Adipocyte (in vitro differentiated cells): ENCODE measurements at regions not wholly inside any gene's neighbourhood (a gene's known extent, or its start where the extent isn't known, plus 50 kb on each side); places are given as distances from the start of the nearest gene placed in this dataset.

ENCODE experiments used
- DNase-seq: peaks from one replicate; pipeline ENCODE4 v3.0.0-alpha.2; 2015; ENCODE audit warnings: low read depth
- H3K27me3 ChIP-seq: replicated peaks from 2 replicates; pipeline ENCODE4 v1.7.0; 2013; ENCODE audit warnings: mild to moderate bottlenecking, low read length, moderate library complexity; ENCODE audit not compliant: control insufficient read depth, insufficient read depth
- H3K36me3 ChIP-seq: 2 replicates; pipeline ENCODE4 v1.7.0; 2013; ENCODE audit warnings: low read length, mild to moderate bottlenecking, moderate library complexity; ENCODE audit not compliant: control insufficient read depth, insufficient read depth, severe bottlenecking
- H3K4me1 ChIP-seq: 2 replicates; pipeline ENCODE4 v1.7.0; 2013; ENCODE audit warnings: mild to moderate bottlenecking, low read length, moderate library complexity; ENCODE audit not compliant: control insufficient read depth, insufficient read depth
- H3K4me3 ChIP-seq: 2 replicates; pipeline ENCODE4 v1.7.0; 2013; ENCODE audit warnings: mild to moderate bottlenecking, low read length, moderate library complexity
- H3K9ac ChIP-seq: 2 replicates; pipeline ENCODE4 v1.7.0; 2013; ENCODE audit warnings: mild to moderate bottlenecking, low read length, moderate library complexity
- H3K9me3 ChIP-seq: 2 replicates; pipeline ENCODE4 v1.7.0; 2013; ENCODE audit warnings: mild to moderate bottlenecking, low read length, moderate library complexity; ENCODE audit not compliant: control insufficient read depth

GRCh38 chr1:36717431-36717830 lies 234.7 kb upstream of the CSF3R start:
- no peak overlapping the region for H3K4me3 ChIP-seq
- H3K9me3 ChIP-seq: no peaks in the 10 kb centered on the region
- no peaks in the 10 kb centered on the region for H3K36me3 ChIP-seq
- no peak for DNase-seq
- peaks cover 29% of the 10 kb centered on the region for H3K27me3 ChIP-seq
- H3K4me1 ChIP-seq: peaks cover 3% of the 10 kb centered on the region
- no peak overlapping the region for H3K9ac ChIP-seq

GRCh38 chr1:36715797-36716196 lies 233.1 kb upstream of the CSF3R start:
- no peak overlapping the region for H3K9ac ChIP-seq
- no peak for DNase-seq
- H3K4me3 ChIP-seq: no peak overlapping the region
- H3K9me3 ChIP-seq: no peaks in the 10 kb centered on the region
- H3K4me1 ChIP-seq: peaks cover 3% of the 10 kb centered on the region
- peaks cover 38% of the 10 kb centered on the region for H3K27me3 ChIP-seq
- no peaks in the 10 kb centered on the region for H3K36me3 ChIP-seq

- no peaks in the 10 kb centered on the region for H3K36me3 ChIP-seq
- peaks cover 40% of the 10 kb centered on the region for H3K27me3 ChIP-seq
- H3K9me3 ChIP-seq: no peaks in the 10 kb centered on the region
- H3K4me1 ChIP-seq: peaks cover 3% of the 10 kb centered on the region
- no peak overlapping the region for H3K9ac ChIP-seq
- DNase-seq: no peak
- no peak overlapping the region for H3K4me3 ChIP-seq
Measured at GRCh38 chr1:36714301-36714700, 231.6 kb upstream of the CSF3R start.

GRCh38 chr1:36711480-36711879 lies 228.8 kb upstream of the CSF3R start:
- H3K9ac ChIP-seq: no peak overlapping the region
- H3K4me3 ChIP-seq: no peak overlapping the region
- H3K9me3 ChIP-seq: no peaks in the 10 kb centered on the region
- no peak for DNase-seq
- H3K27me3 ChIP-seq: peaks cover 48% of the 10 kb centered on the region
- no peaks in the 10 kb centered on the region for H3K36me3 ChIP-seq
- peaks cover 3% of the 10 kb centered on the region for H3K4me1 ChIP-seq

GRCh38 chr1:36710951-36711350 lies 228.2 kb upstream of the CSF3R start:
- Histone ChIP-seq H3K9ac (no peak overlapping the region), H3K36me3 (no peaks in the 10 kb centered on the region), H3K4me1 (no peaks in the 10 kb centered on the region), H3K4me3 (no peak overlapping the region), H3K9me3 (no peaks in the 10 kb centered on the region), H3K27me3 (peaks cover 53% of the 10 kb centered on the region)
- no peak for DNase-seq

- H3K4me3 ChIP-seq: no peak overlapping the region
- no peaks in the 10 kb centered on the region for H3K4me1 ChIP-seq
- peaks cover 61% of the 10 kb centered on the region for H3K27me3 ChIP-seq
- no peak for DNase-seq
- no peak overlapping the region for H3K9ac ChIP-seq
- no peaks in the 10 kb centered on the region for H3K9me3 ChIP-seq
- no peaks in the 10 kb centered on the region for H3K36me3 ChIP-seq
Measured at GRCh38 chr1:36709869-36710481, 227.3 kb upstream of the CSF3R start.

GRCh38 chr1:36708587-36708986 lies 225.9 kb upstream of the CSF3R start:
- Histone ChIP-seq H3K4me1 (no peaks in the 10 kb centered on the region), H3K9me3 (no peaks in the 10 kb centered on the region), H3K4me3 (no peak overlapping the region), H3K27me3 (peaks cover 63% of the 10 kb centered on the region), H3K36me3 (no peaks in the 10 kb centered on the region), H3K9ac (no peak overlapping the region)
- no peak for DNase-seq

GRCh38 chr1:36707221-36707620 lies 224.5 kb upstream of the CSF3R start:
- Histone ChIP-seq H3K27me3 (peaks cover 62% of the 10 kb centered on the region), H3K4me1 (no peaks in the 10 kb centered on the region), H3K9me3 (no peaks in the 10 kb centered on the region), H3K9ac (no peak overlapping the region), H3K4me3 (no peak overlapping the region), H3K36me3 (no peaks in the 10 kb centered on the region)
- DNase-seq: no peak

GRCh38 chr1:36706416-36706815 lies 223.7 kb upstream of the CSF3R start:
- H3K27me3 ChIP-seq: peaks cover 58% of the 10 kb centered on the region
- no peak overlapping the region for H3K9ac ChIP-seq
- H3K36me3 ChIP-seq: no peaks in the 10 kb centered on the region
- DNase-seq: no peak
- H3K4me1 ChIP-seq: no peaks in the 10 kb centered on the region
- no peaks in the 10 kb centered on the region for H3K9me3 ChIP-seq
- H3K4me3 ChIP-seq: no peak overlapping the region

- no peak overlapping the region for H3K4me3 ChIP-seq
- no peaks in the 10 kb centered on the region for H3K4me1 ChIP-seq
- DNase-seq: no peak
Measured at GRCh38 chr1:36705629-36706028, 222.9 kb upstream of the CSF3R start.

GRCh38 chr1:36703526-36704208 lies 221.0 kb upstream of the CSF3R start:
- H3K9ac ChIP-seq: no peak overlapping the region
- DNase-seq: peak; percentile 58
- no peaks in the 10 kb centered on the region for H3K36me3 ChIP-seq
- H3K9me3 ChIP-seq: no peaks in the 10 kb centered on the region
- peaks cover 38% of the 10 kb centered on the region for H3K27me3 ChIP-seq
- H3K4me3 ChIP-seq: no peak overlapping the region
- no peaks in the 10 kb centered on the region for H3K4me1 ChIP-seq

More at GRCh38 chr1:36705629-36706028, 222.9 kb upstream of the CSF3R start:
- H3K36me3 ChIP-seq: no peaks in the 10 kb centered on the region
- no peak overlapping the region for H3K9ac ChIP-seq
- H3K9me3 ChIP-seq: no peaks in the 10 kb centered on the region
- peaks cover 52% of the 10 kb centered on the region for H3K27me3 ChIP-seq

- Histone ChIP-seq H3K4me3 (no peak overlapping the region), H3K9ac (no peak overlapping the region), H3K36me3 (no peaks in the 10 kb centered on the region), H3K4me1 (no peaks in the 10 kb centered on the region), H3K9me3 (no peaks in the 10 kb centered on the region), H3K27me3 (peaks cover 41% of the 10 kb centered on the region)
- no peak for DNase-seq
Measured at GRCh38 chr1:36702963-36703362, 220.2 kb upstream of the CSF3R start.
